DMS153 (cell line): ENCODE measurements at regions not wholly inside any gene's neighbourhood (a gene's known extent, or its start where the extent isn't known, plus 50 kb on each side); places are given as distances from the start of the nearest gene placed in this dataset.
A peak's percentile ranks its signal among the peaks of the same experiment; 100 is the strongest.

Source experiments
- DNase-seq: peaks from one replicate; lab custom pipeline; 2025; lab: John Stamatoyannopoulos, UW

DNA sequence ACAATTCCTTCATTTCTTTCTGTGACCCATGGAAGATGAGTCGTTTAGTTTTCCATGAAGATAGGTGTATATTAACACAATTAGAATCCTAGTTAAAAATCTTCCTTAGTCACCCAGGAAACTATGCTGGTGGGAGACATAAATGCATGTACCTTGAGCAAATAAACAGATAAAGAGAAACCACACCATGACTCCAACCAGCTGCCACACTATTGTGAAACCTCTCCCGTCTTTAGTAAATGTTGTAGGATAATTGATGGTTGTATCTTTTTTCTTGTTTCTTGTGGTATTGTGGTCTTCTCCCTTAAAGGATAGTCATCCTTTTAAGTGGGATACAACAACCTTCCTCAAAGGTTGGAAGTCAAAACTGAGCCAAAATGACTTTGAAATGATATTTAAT, 103.8 kb upstream of the LEF1 start:
- no peak for DNase-seq

DNA sequence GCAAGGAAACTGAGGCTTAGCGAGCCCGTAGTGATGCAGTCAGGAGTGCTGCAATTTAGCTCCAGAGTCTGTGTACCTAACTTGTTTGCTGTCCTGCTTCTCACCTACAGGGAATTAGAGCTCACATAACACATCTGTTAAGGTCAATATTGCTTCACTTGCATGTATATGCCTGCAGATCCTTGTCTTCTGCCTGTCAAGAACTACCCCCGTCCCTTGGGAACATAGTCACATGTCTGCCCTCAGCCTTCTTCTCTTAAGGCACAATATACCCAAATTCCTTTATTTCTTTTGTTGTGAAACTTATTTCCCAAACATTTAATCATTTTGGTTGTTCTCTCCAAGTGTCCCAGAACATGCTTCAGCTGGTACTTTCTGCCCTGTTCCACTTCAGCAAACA, 103.3 kb upstream of the LEF1 start:
- DNase-seq = peak; percentile 9

DNA sequence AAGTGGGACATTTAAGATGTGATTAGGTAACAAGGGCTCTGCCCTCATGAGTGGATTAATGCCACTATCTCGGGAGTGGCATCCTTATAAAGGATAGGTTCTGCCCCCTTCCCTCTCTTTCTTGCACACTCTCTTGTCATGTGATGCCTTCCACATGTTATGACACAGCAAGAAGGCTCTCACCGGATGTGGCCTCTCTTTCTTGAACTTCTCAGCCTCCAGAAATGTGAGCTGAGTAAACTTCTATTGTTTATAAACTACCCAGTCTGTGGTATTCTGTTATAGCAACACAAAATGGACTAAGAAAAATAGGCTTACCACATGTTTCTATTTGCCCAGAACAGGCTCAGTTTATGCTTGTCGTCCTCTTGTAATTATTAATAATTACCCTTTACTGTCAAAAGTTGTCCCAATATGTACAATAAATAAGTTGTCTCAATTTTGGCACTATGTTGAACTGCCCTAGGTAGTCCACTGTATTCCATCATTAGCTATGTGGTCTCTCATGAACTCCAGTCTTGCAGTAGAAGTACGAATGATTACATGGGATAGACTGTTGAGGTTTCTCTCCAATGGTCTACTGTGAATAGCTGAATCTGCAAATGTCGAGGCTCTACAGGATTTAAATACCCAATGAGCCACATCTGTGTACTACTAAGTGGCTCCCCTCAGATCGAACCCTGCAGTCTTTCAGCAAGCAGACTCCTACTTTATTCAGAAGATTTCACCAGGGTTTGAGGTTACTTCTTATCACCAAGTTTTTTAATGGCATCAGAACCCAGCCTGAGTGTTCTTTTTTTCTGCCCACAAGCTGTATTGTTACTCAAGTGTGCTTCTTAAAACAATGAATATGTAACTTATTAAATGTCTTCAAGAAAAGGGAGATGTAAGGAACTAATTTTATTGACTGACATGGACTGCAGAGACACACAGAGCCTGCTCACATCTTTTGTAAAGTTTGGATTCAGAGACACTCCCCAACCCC, 102.0 kb upstream of the LEF1 start:
- DNase-seq = no peak

DNA sequence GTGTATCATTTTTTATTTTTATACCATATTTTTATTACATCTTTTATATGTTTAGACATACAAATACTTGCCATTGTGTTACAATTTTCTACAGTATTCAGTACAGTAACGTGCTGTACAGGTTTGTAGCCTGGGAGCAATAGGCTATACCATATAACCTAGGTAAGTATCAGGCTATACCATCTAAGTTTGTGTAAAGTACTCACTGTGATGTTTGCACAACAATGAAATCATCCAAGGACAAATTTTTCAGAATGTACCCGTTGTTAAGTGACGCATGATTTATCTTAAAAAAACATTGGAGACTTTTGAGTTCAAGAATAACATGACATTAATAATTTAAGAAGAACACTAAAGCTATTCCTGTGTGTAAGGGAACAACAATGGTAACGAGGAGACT, 96.0 kb upstream of the LEF1 start:
- DNase-seq = no peak

DNA sequence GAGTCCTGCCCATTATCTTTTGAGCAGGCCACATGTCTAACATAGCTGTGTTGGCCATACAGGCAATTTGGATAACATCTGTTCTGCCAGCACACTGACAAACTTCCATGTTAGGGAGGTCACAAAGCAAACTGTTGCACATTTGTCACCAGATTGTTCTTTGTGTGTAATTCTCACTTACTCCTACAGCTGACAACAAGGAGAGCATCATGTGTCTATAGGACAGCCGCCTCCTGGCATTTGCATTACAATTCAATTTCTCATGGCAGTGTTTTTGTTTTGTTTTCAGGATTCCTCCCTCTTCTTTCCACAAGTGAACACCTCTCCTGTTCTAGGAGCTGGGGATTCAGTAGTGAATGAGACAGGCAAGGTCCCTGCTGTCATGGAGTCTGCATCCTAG, 94.3 kb upstream of the LEF1 start:
- no peak for DNase-seq

DNA sequence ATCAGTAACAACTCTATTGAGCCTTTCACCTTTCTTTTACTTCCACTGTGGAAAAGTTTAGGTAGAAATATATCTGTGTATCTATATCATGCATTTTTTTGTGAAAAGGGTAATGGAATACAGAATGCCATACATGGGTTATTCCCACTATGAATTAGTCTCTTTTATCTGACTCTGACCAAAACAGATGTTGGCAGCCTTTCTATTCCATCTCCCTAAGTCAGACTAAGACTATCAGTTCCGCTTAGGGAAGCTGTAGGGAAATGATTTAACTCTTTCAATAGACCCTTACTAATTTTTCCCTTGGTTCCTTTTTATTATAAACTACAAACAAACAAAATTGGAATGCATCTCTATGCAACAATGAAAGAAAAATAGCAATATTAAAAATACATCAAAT, 92.3 kb upstream of the LEF1 start:
- no peak for DNase-seq

GRCh38 chr4:108256538-108256937, 87.8 kb upstream of the LEF1 start:
- DNase-seq = no peak

DNA sequence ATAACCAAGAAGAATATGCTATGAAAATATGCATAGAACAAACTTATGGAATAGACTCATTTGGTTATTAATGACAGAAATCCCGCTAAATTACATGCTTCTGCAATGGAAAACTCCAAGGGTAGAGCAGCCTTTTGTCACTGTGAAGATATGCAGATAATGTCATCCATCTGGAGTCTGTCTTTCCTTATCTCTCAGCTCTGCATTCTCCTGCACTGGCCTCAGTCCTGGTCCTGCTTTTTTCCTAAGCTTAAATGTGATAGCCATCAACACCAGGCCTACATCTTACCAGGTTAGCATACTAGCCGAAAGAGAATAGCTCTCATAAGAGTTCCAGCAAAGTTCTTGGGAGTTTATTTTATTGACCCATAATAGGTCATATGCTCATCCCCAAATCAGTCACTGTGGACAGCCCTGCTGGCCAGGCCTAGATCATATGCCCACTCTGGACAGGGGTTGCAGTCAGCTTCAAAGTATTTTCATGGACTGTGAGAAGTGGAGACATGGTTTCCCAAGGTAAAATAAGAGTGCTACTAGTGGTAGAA, 86.5 kb upstream of the LEF1 start:
- no peak for DNase-seq

DNA sequence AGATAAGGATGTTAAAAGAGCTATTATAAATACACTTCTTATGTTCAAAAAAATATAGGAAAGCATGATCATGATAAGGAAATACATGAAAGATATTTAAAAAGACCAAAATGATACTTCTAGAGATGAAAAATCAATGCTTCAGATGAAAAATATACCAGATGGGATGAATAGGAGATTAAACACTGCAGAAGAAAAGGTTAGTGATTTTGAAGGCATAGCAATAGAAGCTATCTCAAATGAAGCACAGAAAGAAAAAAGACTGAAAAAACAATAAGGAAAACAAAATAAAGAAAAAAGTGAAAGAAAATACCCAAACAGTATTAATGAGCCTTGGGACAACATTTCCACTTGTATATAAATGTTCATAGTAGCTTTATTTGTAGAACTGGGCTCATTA, 80.7 kb upstream of the LEF1 start:
- no peak for DNase-seq

GRCh38 chr4:108247387-108248049, 78.8 kb upstream of the LEF1 start:
- DNase-seq = peak; percentile 92

DNA sequence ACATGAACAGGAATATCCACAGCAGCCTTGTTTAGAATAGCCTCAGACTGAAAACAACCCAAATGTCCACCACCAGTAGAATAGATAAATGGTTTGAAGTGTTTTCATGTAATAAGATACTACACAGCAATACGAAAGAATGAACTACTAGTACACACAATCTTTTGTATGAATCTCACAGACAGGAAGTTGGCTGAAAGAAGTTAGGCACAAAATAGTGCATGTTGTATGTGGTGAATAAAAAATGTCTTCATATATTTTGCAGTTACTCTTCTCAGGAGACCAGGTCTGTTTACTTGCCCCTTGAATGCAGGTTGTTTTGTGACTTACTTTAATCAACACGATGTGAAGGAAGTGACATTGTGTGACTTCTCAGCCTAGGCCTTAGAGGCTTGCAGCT, 75.9 kb upstream of the LEF1 start:
- no peak for DNase-seq

GRCh38 chr4:108240366-108240765, 71.6 kb upstream of the LEF1 start:
- no peak for DNase-seq

DNA sequence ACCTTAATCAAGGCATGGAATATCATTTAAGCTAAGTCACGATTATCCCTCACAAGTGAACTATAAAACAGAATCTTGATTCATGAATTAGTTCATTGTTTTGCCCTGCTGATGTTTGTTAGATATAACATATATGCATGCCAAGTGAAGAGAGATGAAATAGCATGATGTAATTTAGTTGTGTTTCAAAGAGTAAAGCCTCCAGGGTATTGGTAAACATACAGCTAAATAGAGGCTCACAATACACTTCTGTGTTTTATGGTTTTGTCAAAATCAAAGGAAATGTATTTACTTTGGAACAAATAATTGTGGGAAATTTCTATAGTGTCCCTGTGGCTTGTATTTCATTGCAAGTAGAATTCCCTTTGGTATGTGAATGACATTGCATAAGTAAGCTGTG, 69.0 kb upstream of the LEF1 start:
- DNase-seq = no peak

DNA sequence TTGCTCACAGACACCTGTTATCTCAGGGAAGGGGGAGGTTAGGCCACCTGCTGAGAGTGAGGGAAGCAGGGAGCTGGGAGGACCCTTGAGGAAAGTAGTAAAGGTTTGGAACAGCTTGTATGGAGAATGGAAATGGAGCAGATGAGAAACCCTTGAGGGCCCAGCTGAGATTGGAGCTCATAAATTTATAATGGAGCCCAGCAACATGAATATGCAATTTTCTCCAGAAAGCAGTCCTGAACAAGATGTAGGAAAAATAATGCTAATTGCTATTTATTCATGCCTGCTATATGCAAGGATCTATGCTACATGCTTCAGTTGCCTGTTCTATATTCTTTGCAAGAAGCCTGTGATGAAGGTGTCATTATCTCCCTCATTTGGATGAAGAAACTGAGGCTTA, 67.5 kb upstream of the LEF1 start:
- no peak for DNase-seq

DNA sequence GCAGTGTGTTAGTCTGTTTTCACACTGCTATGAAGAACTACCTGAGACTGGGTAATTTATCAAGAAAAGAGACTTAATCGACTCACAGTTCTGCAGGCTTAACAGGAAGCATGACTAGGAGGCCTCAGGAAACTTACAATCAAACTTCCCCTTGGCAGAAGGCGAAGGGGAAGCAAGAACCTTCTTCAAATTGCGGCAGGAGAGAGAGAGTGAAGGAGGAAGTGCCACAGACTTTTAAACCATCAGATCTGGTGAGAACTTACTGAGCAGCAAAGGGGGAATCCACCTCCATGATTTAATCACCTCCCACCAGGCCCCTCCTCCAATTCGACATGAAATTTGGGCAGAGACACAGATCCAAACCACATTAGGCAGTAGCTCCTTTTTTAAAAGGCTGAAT, 59.2 kb upstream of the LEF1 start:
- no peak for DNase-seq

GRCh38 chr4:108224611-108225053, 55.9 kb upstream of the LEF1 start:
- DNase-seq = no peak

DNA sequence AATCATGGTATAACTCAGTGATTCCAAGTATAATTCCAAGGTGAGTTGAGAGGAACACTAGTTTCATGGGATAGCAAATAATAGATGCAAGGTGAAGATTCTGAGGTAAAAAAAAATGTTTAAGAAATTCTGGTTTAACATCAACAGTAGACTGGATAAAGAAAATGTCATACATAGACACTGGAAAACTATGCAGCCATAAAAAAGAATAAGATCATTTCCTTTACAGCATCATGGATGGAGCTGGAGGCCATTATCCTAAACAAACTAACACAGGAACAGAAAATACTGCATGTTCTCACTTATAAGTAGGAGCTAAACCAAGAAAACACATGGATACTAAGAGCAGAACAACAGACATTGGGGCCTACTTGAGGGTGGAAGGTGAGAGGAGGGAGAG, 54.6 kb upstream of the LEF1 start:
- no peak for DNase-seq

DNA sequence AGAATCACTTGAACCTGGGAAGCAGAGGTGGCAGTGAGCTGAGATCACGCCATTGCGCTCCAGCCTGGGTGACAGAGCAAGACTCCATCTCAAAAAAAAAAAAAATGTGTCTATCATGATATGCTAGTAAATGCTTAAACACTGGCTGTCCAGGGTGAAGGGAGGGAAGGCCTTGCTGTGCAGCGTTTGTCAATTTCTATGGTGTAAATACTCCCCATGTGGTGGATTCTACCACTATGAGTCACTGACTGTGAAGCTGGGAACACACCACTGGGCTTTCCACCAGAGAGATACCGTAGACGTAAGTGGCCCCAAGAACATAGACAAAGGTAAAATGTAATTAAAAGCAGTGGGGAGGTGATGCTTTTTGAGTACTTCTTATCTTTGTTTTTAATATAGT, 51.3 kb upstream of the LEF1 start:
- no peak for DNase-seq
